Peyer's patch (tissue), 4 donors: ENCODE measurements at regions not wholly inside any gene's neighbourhood (a gene's known extent, or its start where the extent isn't known, plus 50 kb on each side); places are given as distances from the start of the nearest gene placed in this dataset.

ENCODE experiments used
- POLR2A ChIP-seq, 2 donors: fragments of 450-650 bp; IDR thresholded peaks; one replicate each; pipeline ENCODE4 v1.5.1; 2017; ENCODE audit warnings: antibody characterized with exemption in 2 of 2, mild to moderate bottlenecking in 2 of 2, moderate library complexity in 2 of 2
- TF ChIP-seq, protein P1 (sequence below), 6 experiments: fragments of 450-650 bp in 4 of 6; fragments of 200-600 bp in 2 of 6; sonication (generic) in 1 of 6; IDR thresholded peaks; one replicate each; pipeline ENCODE4 v1.5.1; 2017 to 2019; ENCODE audit warnings: antibody characterized with exemption in 6 of 6, mild to moderate bottlenecking in 3 of 6, moderate library complexity in 1 of 6

DNA sequence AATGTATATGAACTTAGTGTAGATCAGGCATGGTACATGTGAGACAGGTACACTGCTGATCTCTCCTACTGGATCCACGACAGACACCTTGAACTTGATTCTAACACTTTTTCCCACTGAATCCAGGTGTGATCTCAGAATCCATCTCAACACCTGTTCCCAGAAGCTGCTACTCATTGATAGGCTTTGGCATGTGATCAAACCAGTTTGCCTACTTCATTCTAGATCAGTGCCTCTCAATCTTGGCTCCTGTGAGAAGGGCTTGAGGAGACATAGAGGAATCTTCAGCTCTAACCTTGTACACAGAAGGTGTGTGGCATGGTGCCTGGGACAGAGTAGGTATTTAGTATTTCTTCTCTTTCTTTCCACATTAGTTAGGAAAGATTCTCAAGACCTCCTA, 212.3 kb upstream of the ATP5MC3 start:
- TF ChIP-seq, protein P1, sequence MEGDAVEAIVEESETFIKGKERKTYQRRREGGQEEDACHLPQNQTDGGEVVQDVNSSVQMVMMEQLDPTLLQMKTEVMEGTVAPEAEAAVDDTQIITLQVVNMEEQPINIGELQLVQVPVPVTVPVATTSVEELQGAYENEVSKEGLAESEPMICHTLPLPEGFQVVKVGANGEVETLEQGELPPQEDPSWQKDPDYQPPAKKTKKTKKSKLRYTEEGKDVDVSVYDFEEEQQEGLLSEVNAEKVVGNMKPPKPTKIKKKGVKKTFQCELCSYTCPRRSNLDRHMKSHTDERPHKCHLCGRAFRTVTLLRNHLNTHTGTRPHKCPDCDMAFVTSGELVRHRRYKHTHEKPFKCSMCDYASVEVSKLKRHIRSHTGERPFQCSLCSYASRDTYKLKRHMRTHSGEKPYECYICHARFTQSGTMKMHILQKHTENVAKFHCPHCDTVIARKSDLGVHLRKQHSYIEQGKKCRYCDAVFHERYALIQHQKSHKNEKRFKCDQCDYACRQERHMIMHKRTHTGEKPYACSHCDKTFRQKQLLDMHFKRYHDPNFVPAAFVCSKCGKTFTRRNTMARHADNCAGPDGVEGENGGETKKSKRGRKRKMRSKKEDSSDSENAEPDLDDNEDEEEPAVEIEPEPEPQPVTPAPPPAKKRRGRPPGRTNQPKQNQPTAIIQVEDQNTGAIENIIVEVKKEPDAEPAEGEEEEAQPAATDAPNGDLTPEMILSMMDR (IDR thresholded peaks at IDR 0.05), result no peak
- TF ChIP-seq POLR2A (IDR thresholded peaks at IDR 0.05), result no peak
